ENCODE measurements at regions not wholly inside any gene's neighbourhood (a gene's known extent, or its start where the extent isn't known, plus 50 kb on each side); places are given as distances from the start of the nearest gene placed in this dataset.
A peak's percentile ranks its signal among the peaks of the same experiment; 100 is the strongest.
"Not testable (repeated sequence)": the region's sequence is repeated elsewhere in the genome, so short reads cannot be mapped to it uniquely, and the experiment has no call there.

GRCh38 chr7:76839879-76840278, 192.3 kb downstream of the SPDYE17 start:
- not testable (repeated sequence) for DNase-seq

GRCh38 chr7:76839214-76839613, 192.9 kb downstream of the SPDYE17 start:
- not testable (repeated sequence) for DNase-seq

- not testable (repeated sequence) for DNase-seq
These were observed 193.8 kb downstream of the SPDYE17 start for GRCh38 chr7:76838357-76838756.

- DNase-seq, result not testable (repeated sequence)
These were observed 202.2 kb upstream of the POMZP3 start for GRCh38 chr7:76829233-76829632.

GRCh38 chr7:76826181-76826580, 199.1 kb upstream of the POMZP3 start:
- DNase-seq, result not testable (repeated sequence)

GRCh38 chr7:76809856-76810255, 182.8 kb upstream of the POMZP3 start:
- DNase-seq, result not testable (repeated sequence)

GRCh38 chr7:76807588-76808100, 180.6 kb upstream of the POMZP3 start:
- DNase-seq, result not testable (repeated sequence)

- not testable (repeated sequence) for DNase-seq
These were observed 179.4 kb upstream of the POMZP3 start for GRCh38 chr7:76806460-76806859.

- DNase-seq, result not testable (repeated sequence)
These were observed 178.9 kb upstream of the POMZP3 start for GRCh38 chr7:76806010-76806409.

- not testable (repeated sequence) for DNase-seq
These were observed 178.2 kb upstream of the POMZP3 start for GRCh38 chr7:76805262-76805661.

- not testable (repeated sequence) for DNase-seq
These were observed 170.6 kb upstream of the POMZP3 start for GRCh38 chr7:76797639-76798038.

GRCh38 chr7:76780693-76781092, 153.6 kb upstream of the POMZP3 start:
- not testable (repeated sequence) for DNase-seq

GRCh38 chr7:76774279-76774678, 147.2 kb upstream of the POMZP3 start:
- not testable (repeated sequence) for DNase-seq

GRCh38 chr7:76771980-76772379, 144.9 kb upstream of the POMZP3 start:
- DNase-seq, result not testable (repeated sequence)

- not testable (repeated sequence) for DNase-seq
These were observed 136.9 kb upstream of the POMZP3 start for GRCh38 chr7:76763977-76764376.

- DNase-seq, result not testable (repeated sequence)
These were observed 133.6 kb upstream of the POMZP3 start for GRCh38 chr7:76760546-76761220.

- not testable (repeated sequence) for DNase-seq
These were observed 112.5 kb upstream of the POMZP3 start for GRCh38 chr7:76739538-76739937.

GRCh38 chr7:76736724-76737123, 109.6 kb upstream of the POMZP3 start:
- DNase-seq, result peak; percentile 7

GRCh38 chr7:76736091-76736490, 109.0 kb upstream of the POMZP3 start:
- not testable (repeated sequence) for DNase-seq

GRCh38 chr7:76735668-76736067, 108.6 kb upstream of the POMZP3 start:
- not testable (repeated sequence) for DNase-seq

GRCh38 chr7:76728571-76728974, 101.5 kb upstream of the POMZP3 start:
- DNase-seq, result peak; percentile 7

- not testable (repeated sequence) for DNase-seq
These were observed 96.8 kb upstream of the POMZP3 start for GRCh38 chr7:76723928-76724327.

GRCh38 chr7:76716551-76716950, 89.5 kb upstream of the POMZP3 start:
- not testable (repeated sequence) for DNase-seq

GRCh38 chr7:76712926-76713325, 85.8 kb upstream of the POMZP3 start:
- not testable (repeated sequence) for DNase-seq

- DNase-seq, result not testable (repeated sequence)
These were observed 84.6 kb upstream of the POMZP3 start for GRCh38 chr7:76711648-76712047.
